ENCODE measurements at regions not wholly inside any gene's neighbourhood (a gene's known extent, or its start where the extent isn't known, plus 50 kb on each side); places are given as distances from the start of the nearest gene placed in this dataset.

DNA sequence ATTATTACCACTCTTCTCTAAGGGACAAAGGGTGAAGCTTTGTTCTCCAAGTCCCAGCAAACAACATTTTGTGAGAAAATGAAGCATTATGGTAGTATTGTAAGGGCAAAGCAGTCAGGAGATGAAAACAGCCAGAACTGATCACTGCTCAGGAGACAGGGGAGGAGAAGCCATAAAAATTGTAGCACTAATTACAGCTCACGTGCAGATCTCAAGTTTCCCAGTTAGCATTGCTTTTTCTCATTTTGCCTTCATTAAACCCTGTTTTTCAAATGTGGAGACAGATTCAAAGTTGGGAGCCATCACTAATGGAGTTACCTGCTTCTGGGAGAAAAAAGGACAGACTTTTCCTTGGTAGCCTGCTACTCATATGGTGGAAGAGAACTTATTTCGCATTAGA is 210.9 kb upstream of the PDE10A start:
- no peaks in the 10 kb centered on the region for H3K4me1 Mint-ChIP-seq
- H3K27me3 Mint-ChIP-seq: peaks cover 23% of the 10 kb centered on the region
- H3K27ac Mint-ChIP-seq: no peak overlapping the region
- ATAC-seq: no peak
- no peaks in the 10 kb centered on the region for H3K36me3 Mint-ChIP-seq (ENCODE audit: low read depth)
- no peak overlapping the region for H3K4me3 Mint-ChIP-seq
- DNase-seq: no peak
- peaks cover 19% of the 10 kb centered on the region for H3K9me3 Mint-ChIP-seq

DNA sequence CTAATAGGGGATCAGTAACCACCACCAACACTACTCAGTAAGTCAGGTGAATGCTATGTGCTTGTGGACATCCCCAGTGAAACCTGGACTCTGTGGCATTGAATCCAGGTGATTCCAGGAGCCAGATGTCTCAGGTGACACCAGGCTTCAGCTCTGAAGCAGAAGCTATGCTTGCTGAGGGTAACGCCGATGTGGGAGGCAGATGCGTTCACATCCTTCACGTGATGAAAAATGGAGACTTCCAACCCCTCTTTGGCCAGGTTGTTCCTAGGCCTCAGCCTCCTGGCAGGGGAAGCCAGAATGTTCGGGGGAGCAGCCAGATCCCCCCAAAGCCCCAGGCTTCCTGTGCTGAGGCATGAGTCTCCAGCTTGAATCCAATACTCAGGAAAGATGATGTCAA is 209.8 kb upstream of the PDE10A start:
- H3K9me3 Mint-ChIP-seq: peaks cover 15% of the 10 kb centered on the region
- no peaks in the 10 kb centered on the region for H3K4me1 Mint-ChIP-seq
- ATAC-seq: no peak
- no peak overlapping the region for H3K27ac Mint-ChIP-seq
- H3K36me3 Mint-ChIP-seq (ENCODE audit: low read depth): no peaks in the 10 kb centered on the region
- H3K27me3 Mint-ChIP-seq: peaks cover 17% of the 10 kb centered on the region
- H3K4me3 Mint-ChIP-seq: no peak overlapping the region
- DNase-seq: no peak

GRCh38 chr6:165872311-165872710 is 209.3 kb upstream of the PDE10A start:
- Mint-ChIP-seq H3K27me3 (peaks cover 16% of the 10 kb centered on the region), H3K9me3 (peaks cover 15% of the 10 kb centered on the region), H3K4me3 (no peak overlapping the region), H3K27ac (no peak overlapping the region), H3K4me1 (no peaks in the 10 kb centered on the region), H3K36me3 (ENCODE audit: low read depth) (no peaks in the 10 kb centered on the region)
- ATAC-seq: no peak
- no peak for DNase-seq

- Mint-ChIP-seq H3K27me3 (peaks cover 13% of the 10 kb centered on the region), H3K4me1 (no peaks in the 10 kb centered on the region), H3K9me3 (peaks cover 20% of the 10 kb centered on the region), H3K4me3 (no peak overlapping the region), H3K27ac (no peak overlapping the region), H3K36me3 (ENCODE audit: low read depth) (no peaks in the 10 kb centered on the region)
- no peak for DNase-seq
- no peak for ATAC-seq
Measured at GRCh38 chr6:165871571-165871970, 208.5 kb upstream of the PDE10A start.

GRCh38 chr6:165869526-165869925 is 206.5 kb upstream of the PDE10A start:
- no peak for DNase-seq
- Mint-ChIP-seq H3K36me3 (ENCODE audit: low read depth) (no peaks in the 10 kb centered on the region), H3K27ac (no peak overlapping the region), H3K27me3 (peaks cover 13% of the 10 kb centered on the region), H3K9me3 (peaks cover 33% of the 10 kb centered on the region), H3K4me1 (no peaks in the 10 kb centered on the region), H3K4me3 (no peak overlapping the region)
- ATAC-seq: no peak

GRCh38 chr6:165864925-165865324 is 201.9 kb upstream of the PDE10A start:
- Mint-ChIP-seq H3K36me3 (ENCODE audit: low read depth) (no peaks in the 10 kb centered on the region), H3K9me3 (peaks cover 25% of the 10 kb centered on the region), H3K27me3 (peaks cover 16% of the 10 kb centered on the region), H3K4me1 (no peaks in the 10 kb centered on the region), H3K27ac (no peak overlapping the region), H3K4me3 (no peak overlapping the region)
- DNase-seq: no peak
- no peak for ATAC-seq

DNA sequence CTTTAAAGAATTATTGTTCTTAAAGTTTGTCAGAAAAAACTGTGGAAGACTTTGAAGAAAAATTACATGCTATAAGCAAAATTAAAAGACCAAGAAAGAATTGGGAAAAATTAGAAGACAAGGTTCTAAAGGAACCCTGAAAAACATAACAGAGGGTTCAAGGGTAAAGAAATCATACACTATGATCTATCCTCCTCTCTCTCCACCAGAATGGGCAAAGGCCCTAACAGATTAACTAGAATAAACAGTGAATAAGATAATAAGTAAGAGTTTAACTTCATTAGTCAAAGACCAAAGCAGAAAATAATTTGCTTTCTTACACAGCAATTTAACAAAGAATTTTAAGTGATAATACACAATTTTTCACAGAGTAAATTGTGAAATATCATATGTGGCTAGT is 201.2 kb upstream of the PDE10A start:
- ATAC-seq: no peak
- H3K4me1 Mint-ChIP-seq: no peaks in the 10 kb centered on the region
- H3K27me3 Mint-ChIP-seq: peaks cover 20% of the 10 kb centered on the region
- peaks cover 18% of the 10 kb centered on the region for H3K9me3 Mint-ChIP-seq
- no peak for DNase-seq
- H3K36me3 Mint-ChIP-seq (ENCODE audit: low read depth): no peaks in the 10 kb centered on the region
- no peak overlapping the region for H3K4me3 Mint-ChIP-seq
- H3K27ac Mint-ChIP-seq: no peak overlapping the region

DNA sequence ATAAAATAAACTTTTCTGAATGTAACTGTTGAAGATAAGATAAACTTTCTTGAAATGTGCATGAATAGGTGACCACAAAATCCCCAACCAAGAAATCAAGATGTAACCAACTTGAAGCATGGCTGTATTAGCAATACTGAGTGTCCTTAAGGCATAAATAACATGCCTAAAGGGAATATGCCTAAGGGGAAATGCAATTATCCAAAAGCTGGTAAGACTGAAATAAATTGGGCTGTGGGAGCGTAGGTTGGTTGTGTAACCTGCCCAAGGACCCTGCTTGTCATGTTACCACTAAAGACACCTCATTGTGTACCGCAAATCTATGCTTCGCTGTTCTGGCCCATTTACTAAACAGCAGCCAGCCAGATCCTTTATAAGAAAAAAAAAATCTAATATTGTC is 200.8 kb upstream of the PDE10A start:
- H3K9me3 Mint-ChIP-seq: peaks cover 17% of the 10 kb centered on the region
- H3K27me3 Mint-ChIP-seq: peaks cover 22% of the 10 kb centered on the region
- ATAC-seq: no peak
- H3K36me3 Mint-ChIP-seq (ENCODE audit: low read depth): no peaks in the 10 kb centered on the region
- no peak for DNase-seq
- H3K4me1 Mint-ChIP-seq: no peaks in the 10 kb centered on the region
- H3K4me3 Mint-ChIP-seq: no peak overlapping the region
- no peak overlapping the region for H3K27ac Mint-ChIP-seq

DNA sequence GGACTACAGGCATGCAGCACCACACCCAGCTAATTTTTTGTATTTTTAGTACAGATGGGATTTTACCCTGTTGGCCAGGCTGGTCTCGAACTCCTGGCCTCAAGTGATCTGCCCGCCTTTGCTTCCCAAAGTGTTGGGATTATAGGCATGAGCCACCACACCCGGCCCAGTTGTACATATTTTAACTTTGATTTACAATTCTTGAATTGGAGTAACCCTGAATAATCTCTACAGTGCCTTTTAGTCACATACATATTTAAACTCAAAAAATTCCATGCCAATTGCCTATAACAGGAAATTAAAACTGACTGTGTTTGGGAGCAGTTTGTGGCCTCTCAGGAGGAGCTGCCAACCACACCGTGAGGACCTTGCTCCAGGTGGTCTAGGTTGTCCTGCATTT is 199.8 kb upstream of the PDE10A start:
- H3K9me3 Mint-ChIP-seq: peaks cover 17% of the 10 kb centered on the region
- peaks cover 29% of the 10 kb centered on the region for H3K27me3 Mint-ChIP-seq

DNA sequence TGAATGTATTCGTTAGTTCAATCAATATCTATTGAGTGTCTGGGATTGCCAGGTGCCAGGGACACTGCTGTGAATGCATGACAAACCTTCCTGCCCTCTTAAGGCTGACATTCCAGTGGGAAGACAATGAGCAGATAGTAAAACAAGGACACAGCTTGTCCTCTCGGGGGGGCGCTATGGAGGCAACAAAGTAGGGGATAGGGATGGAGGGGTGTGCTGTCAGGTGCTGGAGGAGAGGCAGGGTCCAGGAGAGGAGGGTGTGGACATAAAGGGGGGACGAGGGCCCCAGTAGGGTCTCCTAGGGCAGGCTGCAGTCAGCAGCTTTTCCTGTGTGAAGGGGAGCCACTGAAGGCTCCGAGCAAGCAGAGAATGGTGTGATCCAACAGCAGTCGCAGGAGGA is 198.2 kb upstream of the PDE10A start:
- peaks cover 10% of the 10 kb centered on the region for H3K9me3 Mint-ChIP-seq
- ATAC-seq (no peak), DNase-seq (no peak)
- H3K36me3 Mint-ChIP-seq (ENCODE audit: low read depth): no peaks in the 10 kb centered on the region
- H3K4me3 Mint-ChIP-seq: no peak overlapping the region
- H3K27ac Mint-ChIP-seq: no peak overlapping the region
- no peaks in the 10 kb centered on the region for H3K4me1 Mint-ChIP-seq
- H3K27me3 Mint-ChIP-seq: peaks cover 40% of the 10 kb centered on the region

More for the DNA sequence above, 199.8 kb upstream of the PDE10A start:
- no peaks in the 10 kb centered on the region for H3K36me3 Mint-ChIP-seq (ENCODE audit: low read depth)
- no peak for DNase-seq
- H3K4me3 Mint-ChIP-seq: no peak overlapping the region
- H3K27ac Mint-ChIP-seq: no peak overlapping the region
- no peaks in the 10 kb centered on the region for H3K4me1 Mint-ChIP-seq
- no peak for ATAC-seq

DNA sequence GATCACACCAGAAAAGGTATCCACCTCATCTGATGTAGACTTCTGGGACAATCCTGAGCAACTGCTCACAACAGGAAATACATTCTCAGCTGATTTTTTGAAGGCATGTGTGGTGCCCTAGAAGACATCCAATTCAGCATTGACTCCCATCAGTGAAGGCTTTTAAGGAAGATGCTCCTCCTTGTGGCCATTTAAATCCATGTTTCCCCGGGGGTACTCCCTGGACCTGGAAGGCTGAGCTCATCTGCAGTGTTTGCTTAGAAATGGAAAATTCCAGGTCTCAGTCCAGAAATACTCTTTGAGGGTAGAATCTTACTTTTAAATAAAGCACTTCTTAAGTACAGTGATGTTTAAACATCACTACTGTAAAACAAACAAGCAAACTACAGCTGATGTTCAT is 195.5 kb upstream of the PDE10A start:
- DNase-seq (no peak), ATAC-seq (no peak)
- Mint-ChIP-seq H3K36me3 (ENCODE audit: low read depth) (no peaks in the 10 kb centered on the region), H3K27me3 (peaks cover 50% of the 10 kb centered on the region), H3K9me3 (no peaks in the 10 kb centered on the region), H3K4me1 (no peaks in the 10 kb centered on the region), H3K4me3 (no peak overlapping the region), H3K27ac (no peak overlapping the region)

DNA sequence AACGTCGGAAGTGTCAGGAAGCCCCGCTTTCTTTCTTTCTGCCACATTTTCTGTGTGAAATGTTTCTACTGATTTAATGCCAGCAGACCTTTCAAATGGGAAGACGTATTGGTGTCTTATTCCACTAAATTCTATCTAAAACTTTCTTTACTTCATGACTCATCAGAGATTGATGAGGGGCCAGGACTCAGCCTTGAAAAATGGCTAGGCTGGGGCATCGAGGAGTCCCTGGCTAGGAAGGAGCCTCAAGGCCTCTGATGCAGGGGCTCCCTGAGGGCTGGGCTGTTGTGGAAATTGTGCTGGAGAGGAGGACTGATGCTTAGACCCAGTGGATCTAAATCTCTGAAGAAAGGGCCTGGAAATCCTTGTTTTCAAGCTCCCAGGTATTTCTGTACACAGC is 192.8 kb upstream of the PDE10A start:
- no peak for DNase-seq
- no peak for ATAC-seq

DNA sequence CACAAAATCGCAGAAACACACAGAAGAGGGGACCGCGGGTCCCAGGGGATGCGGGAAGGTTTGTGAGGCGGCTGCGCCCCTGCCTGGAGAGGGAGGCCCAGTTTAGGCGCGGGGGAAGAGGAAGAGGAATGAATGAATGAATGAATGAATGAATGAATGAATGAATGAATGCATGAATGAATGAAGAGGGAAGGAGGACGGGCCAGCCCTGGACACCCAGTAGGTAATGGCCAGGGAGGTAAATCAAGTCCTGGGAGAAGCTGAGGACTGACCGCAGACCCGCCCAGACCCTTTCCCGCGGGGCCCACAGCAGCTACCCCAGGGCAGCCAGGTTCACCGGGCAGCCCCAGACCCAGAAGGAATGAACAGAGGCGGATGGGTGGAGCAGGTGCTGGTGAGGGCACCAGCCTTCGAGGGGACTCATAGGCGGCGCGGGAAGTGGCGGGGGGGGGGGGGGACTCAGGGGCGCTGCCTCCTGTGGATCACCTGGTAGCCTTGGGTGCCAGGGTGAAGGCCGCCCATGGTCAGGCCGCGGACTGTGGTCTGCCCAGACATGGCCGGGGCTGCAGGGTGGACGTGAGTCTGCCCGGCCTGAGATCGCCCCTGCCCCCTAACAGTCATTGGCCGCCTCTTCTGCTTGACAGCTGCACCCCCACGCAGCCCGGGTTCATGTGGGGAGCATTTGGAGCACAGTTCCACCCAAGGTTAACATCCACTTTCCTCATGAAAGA is 192.0 kb upstream of the PDE10A start:
- Mint-ChIP-seq H3K4me1 (peaks cover 2% of the 10 kb centered on the region), H3K36me3 (ENCODE audit: low read depth) (no peaks in the 10 kb centered on the region), H3K27ac (no peak overlapping the region), H3K4me3 (no peak overlapping the region), H3K9me3 (no peaks in the 10 kb centered on the region), H3K27me3 (peaks cover 70% of the 10 kb centered on the region)
- ATAC-seq (no peak), DNase-seq (no peak)

More for the DNA sequence above, 192.8 kb upstream of the PDE10A start:
- no peak overlapping the region for H3K4me3 Mint-ChIP-seq
- no peaks in the 10 kb centered on the region for H3K4me1 Mint-ChIP-seq
- H3K27me3 Mint-ChIP-seq: peaks cover 65% of the 10 kb centered on the region
- H3K36me3 Mint-ChIP-seq (ENCODE audit: low read depth): no peaks in the 10 kb centered on the region
- no peak overlapping the region for H3K27ac Mint-ChIP-seq
- no peaks in the 10 kb centered on the region for H3K9me3 Mint-ChIP-seq

GRCh38 chr6:165854061-165854862 is 191.2 kb upstream of the PDE10A start:
- DNase-seq (no peak), ATAC-seq (no peak)
- H3K27me3 Mint-ChIP-seq: peaks cover 74% of the 10 kb centered on the region

GRCh38 chr6:165852676-165853075 is 189.6 kb upstream of the PDE10A start:
- peaks cover 75% of the 10 kb centered on the region for H3K27me3 Mint-ChIP-seq
- no peak overlapping the region for H3K4me3 Mint-ChIP-seq
- no peak overlapping the region for H3K27ac Mint-ChIP-seq
- no peaks in the 10 kb centered on the region for H3K36me3 Mint-ChIP-seq (ENCODE audit: low read depth)
- H3K9me3 Mint-ChIP-seq: no peaks in the 10 kb centered on the region
- ATAC-seq (no peak), DNase-seq (no peak)
- H3K4me1 Mint-ChIP-seq: peaks cover 5% of the 10 kb centered on the region

More at GRCh38 chr6:165854061-165854862, 191.2 kb upstream of the PDE10A start:
- H3K36me3 Mint-ChIP-seq (ENCODE audit: low read depth): no peaks in the 10 kb centered on the region
- H3K4me3 Mint-ChIP-seq: no peak overlapping the region
- peaks cover 5% of the 10 kb centered on the region for H3K4me1 Mint-ChIP-seq
- H3K9me3 Mint-ChIP-seq: no peaks in the 10 kb centered on the region
- H3K27ac Mint-ChIP-seq: no peak overlapping the region

All from activated naive CD8-positive, alpha-beta T cell treated with anti-CD3 and anti-CD28 coated beads, Interleukin-2, amount 50 U/mL, for 24 hours (primary cell).